NCI-H2196 (cell line): ENCODE measurements at regions not wholly inside any gene's neighbourhood (a gene's known extent, or its start where the extent isn't known, plus 50 kb on each side); places are given as distances from the start of the nearest gene placed in this dataset.
"Not testable (repeated sequence)": the region's sequence is repeated elsewhere in the genome, so short reads cannot be mapped to it uniquely, and the experiment has no call there.

ENCODE experiments used
- DNase-seq: peaks from one replicate; lab custom pipeline; 2025; ENCODE audit not compliant: unreplicated experiment; lab: John Stamatoyannopoulos, UW

DNA sequence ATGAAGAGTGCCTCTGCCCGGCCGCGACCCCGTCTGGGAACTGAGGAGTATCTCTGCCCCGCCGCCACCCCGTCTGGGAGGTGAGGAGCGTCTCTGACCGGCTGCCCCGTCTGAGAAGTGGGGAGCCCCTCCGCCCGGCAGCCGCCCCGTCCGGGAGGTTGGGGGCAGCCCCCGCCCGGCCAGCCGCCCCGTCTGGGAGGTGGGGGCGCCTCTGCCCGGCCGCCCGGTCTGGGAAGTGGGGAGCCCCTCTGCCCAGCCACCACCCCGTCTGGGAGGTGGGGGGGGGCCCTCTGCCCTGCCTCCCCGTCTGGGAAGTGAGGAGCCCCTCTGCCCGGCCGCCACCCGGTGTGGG is 1251.9 kb downstream of the BRINP3 start:
- DNase-seq = not testable (repeated sequence)

DNA sequence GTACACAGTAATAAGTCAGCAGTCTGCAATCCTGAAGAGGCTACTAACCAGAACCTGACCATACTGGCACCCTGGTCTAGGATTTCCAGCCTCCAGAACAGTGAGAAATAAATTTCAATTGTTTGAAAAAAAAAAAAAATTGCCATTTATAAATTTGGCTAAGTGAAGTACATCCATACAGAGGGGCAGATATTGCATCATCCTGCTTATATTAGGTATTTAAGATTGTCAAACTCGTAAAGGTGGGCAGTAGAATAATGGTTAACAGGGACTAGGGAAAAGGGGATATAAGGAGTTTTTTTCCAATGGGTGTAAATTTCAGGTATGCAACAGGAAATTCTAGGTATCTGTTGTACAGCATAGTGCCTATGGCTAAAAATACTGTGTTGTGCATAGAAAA is 1250.9 kb downstream of the BRINP3 start:
- no peak for DNase-seq

DNA sequence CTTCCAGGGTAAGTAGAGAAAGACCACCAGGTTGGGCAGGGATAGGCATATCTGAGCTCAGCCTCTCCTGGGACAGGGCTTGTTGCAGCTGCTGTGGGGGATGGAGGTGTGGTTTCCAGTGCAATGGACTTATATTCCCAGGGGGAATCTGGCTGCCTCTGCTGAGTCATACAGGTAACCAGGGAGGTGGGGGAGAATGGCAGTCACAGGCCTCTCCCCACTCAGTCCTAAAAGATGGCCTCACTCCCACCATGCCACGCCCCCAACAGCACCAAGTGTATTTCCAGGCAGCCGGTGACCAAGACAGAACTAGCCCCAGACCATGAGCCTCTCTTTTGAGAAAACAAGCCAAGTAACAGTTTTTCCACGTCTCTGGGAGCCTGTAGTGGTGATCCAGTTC is 1240.7 kb downstream of the BRINP3 start:
- DNase-seq = no peak

DNA sequence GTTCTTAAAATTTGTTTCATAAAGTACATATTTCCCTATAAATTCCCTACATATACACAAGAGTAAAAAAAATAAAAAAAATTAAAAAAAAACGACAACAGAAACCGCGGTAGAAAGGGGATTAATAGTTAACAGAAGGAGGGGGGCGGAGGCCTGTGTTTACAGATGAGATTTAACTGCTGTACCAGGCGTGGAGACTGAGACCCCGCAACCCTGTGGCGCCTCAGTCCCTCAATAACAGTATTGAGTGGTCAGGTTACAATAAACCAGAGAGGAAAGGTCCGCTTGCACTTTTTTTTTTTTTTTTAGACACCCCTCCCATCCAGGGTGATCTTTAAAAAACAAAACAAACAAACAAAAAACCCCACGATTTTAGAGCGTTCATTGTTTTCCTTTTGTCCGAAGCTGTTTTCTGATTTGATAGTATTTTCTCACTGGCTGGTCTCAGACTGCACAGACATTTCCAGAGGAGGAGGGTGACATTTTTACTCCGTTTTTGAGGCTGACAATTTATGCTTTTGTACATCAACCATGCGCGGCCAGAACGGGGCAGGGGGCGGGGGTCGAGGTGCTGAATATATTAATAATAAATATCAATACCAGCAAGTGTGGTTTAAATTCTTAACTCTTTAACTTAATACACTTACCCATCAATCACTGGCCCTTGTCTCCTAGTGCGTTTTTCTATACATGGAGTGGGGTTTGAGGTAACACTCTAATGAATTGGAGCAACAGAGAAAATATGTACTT is 1223.9 kb downstream of the BRINP3 start:
- no peak for DNase-seq

DNA sequence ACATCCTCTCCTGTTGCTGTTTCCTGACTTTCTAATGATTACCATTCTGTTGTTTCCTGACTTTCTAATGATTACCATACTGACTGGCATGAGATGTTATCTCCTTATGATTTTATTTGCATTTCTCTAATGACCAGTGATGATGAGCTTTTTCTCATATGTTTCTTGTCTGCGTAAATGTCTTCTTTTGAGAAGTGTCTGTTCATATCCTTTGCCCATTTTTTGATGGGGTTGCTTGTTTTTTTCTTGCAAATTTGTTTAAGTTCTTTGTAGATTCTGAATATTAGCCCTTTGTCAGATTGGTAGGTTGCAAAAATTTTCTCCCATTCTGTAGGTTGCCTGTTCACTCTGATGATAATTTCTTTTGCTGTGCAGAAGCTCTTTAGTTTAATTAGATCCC is 1216.5 kb downstream of the BRINP3 start:
- not testable (repeated sequence) for DNase-seq

DNA sequence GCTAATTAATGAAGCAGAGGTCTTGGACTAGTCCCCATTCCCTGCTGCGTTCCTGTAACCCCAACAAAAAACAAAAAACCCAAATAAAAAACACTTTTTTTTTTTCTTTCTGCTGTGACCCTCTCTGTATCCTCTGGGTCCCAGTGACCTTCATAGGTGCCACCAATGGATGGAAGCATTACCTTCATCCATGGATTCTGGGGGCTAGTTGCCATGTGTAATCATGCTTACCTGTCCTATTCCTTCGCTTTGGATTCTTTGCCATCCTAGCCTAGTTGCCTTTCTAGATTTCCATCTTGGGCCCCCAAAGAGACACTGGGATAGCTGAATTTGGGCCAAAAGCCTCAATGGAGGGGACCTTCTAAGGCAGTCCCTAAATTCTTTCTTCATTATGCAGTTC is 1208.7 kb downstream of the BRINP3 start:
- DNase-seq = no peak

DNA sequence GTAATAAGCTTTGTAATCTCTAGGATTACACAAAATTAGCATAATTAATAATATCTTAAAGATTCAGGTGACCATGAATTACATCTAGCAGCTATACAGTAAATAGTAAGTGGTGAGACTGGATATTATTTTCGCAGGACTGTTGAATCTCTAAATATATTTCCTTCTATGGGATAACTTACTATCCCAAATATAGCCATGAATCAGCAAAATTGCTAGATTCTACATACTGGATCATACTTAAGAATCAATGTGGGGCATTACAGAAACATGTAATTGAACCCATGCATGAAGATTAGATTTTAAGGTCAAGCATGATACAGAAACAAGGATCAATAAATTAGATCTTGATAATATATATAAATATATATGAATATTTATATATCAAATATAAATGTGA is 1203.4 kb downstream of the BRINP3 start:
- DNase-seq = no peak

DNA sequence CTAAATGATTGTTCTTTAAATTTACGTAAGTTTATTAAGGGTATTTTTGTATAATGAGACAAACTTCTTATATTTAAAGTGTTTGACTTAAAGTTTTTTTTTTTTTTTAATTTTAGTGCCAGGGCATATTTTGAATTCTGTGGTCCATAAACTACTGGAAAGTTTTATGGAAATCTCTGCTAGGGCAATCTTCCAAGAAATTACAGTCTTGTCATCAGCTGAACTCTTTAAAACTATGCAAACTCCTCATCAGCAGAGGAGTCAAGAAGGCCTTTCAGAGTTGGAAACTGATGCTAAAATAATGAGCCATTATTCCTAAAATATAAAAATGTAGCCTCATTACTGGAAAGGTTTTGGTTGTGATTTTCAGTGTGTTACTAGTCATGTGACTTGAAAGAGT is 1201.9 kb downstream of the BRINP3 start:
- DNase-seq = no peak

DNA sequence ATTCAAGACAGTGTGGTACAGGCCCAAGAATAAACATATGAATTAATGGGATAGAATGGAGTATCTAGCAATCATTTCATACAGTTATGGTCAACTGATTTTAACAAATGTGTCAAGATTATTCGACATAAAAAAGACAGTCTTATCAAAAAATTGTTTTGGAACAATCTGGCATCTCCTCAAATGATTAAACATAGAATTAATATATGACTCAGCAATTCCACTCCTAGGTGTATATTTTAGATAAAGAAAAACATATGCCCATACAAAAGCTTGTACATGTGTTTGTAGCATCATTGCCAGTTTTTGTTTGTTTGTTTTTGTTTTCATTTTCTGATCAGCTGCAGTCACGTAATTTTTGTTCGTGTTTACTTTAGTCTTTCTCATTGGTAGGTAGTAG is 1188.3 kb downstream of the BRINP3 start:
- no peak for DNase-seq

DNA sequence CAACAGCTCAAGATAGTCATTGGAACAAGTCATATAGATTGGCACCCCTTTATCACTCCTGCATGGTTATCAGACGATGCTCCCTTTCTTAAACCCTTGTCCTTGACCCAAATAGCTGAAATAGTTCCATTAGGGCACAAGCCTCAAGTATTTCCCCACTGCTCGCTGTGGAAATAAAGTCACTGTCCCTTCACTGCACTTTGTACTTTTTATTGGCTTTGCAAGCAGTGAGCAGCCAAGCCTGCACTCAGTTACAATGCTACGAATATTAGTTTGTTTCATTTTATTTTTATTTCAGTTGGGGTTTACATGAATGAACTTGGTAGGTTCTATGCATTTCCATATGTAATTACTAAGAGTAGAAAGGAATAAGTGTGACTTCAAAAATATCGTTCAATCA is 1176.4 kb downstream of the BRINP3 start:
- no peak for DNase-seq

DNA sequence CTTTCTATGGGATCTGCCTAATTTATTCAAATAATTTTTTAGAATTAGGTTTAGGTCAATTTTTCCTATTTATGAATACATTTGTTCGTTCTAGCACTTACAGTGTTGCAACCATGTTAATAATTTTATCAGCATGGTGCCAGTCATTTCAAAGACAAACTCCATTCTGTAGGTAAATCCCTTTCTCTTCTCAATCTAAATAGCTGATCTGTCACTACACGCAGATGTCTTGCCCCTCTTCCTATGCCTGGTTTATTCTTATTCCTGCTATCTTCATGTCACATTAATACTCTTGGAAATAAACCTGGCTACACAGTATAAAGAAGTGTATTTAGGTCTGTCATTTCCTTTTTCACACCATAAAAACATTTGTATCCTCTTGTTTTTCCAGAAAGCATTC is 1172.4 kb downstream of the BRINP3 start:
- DNase-seq = no peak

DNA sequence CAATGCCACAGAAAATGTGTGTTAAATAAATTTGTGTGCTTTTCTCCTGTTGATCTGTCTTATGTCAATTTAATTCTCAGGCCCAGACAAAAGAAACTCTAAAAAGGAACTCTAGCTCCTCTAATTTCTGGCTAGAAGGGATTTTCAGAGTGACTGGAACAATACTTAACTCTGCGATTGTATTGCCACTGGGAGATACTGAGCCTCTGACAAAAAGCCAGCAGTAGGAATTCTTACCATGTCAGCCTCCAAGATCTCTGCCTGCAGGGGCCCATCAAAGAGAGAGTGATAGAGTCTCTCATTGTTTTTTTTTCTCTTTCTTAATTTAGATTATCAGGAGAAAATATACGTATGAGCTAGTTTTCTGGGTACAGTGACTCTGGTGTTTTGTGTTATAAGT is 1165.7 kb downstream of the BRINP3 start:
- no peak for DNase-seq

DNA sequence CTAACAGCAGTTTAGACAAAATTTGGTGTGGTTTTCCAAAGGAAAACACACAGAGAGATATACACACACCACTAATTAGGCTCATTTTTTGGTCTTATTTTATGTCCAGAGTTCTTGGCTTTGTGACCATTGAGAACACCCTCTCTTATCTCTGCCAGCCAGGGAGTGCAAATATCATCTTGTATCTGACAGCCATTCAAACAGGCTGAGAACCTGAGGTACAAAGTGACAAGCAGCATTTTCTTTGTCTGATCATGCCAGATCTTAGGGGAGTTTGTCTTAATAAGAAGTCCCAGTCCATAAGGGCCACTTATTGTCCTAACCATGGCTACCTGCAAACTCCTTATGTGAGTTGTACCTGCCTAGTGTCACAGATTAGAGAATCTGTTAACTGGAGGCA is 1165.2 kb downstream of the BRINP3 start:
- DNase-seq = no peak

DNA sequence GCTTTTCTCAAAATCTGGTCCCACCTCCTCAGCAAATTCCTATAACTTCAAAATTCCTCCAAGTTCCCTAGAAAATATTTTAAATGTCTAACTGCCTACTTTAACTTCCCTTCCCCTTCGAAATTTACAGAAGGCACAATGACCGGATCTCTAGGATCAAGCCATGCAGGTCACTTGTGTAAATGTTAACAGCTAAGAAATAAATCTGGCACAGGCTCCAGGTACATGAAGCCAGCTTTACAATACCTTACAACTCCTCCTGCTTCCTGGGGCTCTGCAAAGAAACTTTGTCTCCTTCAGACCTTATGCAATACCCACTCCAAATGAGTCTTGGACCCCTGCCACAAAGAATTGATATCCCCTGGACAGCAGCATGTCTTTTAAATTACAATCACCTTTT is 1164.2 kb downstream of the BRINP3 start:
- DNase-seq = no peak

DNA sequence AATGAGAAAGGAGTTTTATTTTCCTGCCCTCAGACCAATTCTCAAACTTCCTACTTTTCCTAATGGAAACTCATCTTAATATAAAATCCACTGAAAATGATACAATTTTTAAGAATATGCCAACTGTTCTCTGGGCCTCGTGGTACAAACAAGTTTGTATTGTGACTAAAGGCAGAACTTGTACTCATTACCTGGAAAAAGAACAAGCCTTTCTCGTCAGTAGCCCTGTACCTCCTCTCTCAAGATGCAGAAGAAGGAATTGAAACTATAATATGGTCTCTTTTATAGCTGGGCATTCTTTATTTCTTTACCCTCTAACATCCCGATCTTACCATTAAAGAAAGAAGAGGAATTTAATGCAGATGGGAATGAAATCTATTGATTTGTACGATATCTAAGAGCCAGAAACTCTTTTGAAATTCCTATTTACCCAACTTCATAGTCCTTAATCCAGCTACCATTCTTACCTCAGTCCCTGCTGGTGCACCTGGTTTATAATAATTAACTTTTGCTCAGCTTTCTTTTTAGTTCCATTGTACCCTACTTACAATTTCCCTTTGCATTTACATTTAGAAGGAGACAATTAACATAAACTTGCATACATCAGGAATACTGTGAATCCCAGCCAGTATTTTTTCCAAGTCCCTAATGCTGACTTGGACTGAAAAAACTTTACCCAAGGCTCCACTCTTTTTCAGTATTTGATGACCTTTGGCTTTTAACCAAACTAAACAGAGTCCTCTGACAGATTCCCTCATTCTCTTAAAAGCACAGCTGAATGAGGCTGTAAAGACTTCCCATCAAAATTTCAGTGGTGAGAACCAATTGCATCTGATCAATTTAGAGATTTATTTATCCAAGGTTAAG is 1162.4 kb downstream of the BRINP3 start:
- no peak for DNase-seq

DNA sequence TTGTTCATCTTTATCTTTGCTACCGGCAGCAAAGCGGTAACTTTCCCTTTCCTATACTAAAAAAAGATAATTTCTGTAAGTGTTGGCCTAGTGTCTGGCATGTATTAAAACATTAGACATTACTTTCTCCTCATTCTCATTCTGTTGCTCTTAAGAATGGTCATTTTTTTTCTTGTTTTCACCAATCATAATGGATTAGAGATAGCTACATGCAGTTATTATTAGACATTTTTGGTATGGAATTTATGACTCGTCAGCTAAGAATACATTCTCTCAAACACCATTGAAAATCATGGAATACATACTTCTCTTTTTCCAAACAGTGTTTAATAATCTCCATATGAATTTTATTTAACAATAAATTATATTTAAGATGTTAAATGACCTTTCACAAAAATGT is 1154.6 kb downstream of the BRINP3 start:
- DNase-seq = no peak

DNA sequence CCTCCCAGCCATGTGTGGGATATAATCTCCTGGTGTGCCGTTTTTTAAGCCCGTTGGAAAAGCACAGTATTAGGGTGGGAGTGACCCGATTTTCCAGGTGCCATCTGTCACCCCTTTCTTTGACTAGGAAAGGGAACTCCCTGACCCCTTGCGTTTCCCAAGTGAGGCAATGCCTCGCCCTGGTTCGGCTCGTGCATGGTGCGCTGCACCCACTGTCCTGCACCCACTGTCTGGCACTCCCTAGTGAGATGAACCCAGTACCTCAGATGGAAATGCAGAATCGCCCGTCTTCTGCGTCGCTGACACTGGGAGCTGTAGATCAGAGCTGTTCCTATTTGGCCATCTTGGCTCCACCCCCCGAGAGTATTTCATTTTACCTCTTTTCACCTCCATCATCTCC is 1146.6 kb downstream of the BRINP3 start:
- DNase-seq = not testable (repeated sequence)

DNA sequence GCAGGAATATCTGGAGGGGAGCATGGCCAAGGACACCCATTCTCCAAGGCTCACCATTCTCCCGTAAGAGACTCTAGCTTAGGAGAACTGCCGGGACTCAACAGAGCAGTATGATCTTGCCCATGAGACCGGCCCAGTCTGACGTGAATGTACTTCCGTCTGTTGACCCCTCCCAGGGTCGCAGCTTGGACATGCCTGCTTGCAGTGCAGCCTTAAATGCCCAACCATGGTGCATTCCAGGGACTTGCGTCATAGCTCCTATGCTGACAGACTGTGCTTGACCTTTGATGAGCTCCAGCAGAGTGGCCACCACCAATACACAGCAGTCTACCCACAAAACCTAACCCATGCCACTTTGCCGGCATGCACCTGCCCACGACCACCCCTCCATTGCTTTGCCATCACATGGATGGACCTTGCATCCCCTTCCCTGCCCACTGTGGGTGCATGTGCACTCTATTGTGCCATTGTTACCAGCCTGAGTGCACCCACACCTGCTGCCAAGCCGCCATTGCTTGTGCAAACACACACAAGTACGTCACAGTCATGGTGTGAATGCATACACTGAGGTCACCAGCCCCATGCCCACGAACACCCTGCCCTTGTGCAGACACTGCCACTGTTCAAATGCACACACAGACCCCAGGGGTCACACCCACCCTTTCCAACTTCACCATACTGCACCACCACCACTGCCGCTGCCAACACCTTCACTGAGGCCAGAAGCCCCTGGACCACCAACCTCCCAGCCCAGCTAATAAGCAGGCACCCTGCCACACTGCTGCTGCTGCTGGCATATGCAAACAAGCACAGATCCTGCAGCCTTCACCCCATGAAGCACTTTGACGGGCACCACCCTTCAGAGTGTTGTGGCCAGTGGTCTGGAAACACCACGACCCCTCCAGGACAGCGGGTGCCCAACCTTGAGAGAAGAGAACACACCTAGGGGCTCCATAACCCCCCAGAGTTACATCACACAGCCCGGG is 1141.3 kb downstream of the BRINP3 start:
- no peak for DNase-seq

DNA sequence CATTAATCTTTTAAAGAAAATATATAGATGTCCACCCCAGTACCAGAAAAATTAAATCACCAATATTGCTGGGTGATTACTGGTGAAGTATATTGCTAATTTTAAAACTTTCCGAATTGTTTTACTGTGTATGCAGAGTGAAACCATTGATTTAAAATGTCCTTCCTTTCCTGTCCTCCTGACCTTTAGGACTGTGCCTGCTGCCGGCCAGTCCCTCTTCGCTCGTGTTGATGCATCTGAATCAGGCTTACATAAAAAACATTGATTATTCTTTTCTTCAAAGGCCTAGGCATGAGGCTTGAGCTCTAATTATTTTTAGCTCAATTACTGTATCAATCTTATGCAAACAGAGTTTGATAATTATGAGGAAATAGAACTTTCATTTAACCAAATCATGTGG is 1128.1 kb downstream of the BRINP3 start:
- no peak for DNase-seq

DNA sequence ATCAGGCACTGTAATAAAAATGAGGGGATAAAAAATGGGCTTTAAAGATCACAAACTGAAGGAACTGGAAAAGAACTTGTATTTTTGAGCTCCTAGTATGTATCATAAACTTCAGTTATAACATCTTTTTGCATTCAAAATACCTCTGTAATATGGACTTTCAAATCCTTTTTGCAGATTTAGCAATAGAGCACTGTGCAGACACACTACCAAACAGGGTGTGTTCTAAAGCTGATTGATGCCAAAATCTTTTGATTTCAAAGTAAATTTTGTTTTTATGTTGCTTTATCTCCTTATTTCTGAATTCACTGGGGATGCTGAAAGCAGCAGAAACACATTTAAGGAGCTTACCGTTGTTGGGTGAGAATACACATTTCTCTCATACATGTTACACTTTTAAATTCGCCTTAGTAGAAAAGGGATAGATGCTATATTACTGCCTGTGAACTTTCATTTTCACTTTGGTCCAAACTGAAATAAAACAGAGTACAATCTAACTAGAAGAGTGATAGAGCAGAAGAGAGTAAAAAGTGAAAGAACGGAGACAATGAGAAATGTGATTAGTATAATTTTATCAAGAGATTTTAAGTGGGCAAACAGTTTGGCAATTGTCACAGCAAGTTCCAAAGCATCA is 1126.6 kb downstream of the BRINP3 start:
- DNase-seq = no peak

DNA sequence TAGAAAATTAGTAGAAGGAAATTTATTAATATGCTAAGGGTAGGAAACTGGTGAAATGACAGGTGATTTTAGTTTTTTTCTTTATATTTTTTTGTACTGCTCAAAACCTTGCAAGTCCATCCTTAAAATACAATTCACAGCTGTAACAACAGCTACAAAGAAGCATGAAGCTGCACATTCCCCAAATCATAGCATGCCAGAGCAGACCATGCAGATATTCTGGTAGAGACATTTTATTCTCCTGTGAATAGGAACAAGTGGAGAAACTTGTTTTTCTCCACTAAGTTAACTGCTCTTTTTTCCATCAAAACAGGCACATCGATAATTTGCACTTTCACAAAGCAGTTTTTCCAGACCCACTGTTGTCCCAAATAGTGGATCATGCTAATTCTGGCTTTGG is 1125.7 kb downstream of the BRINP3 start:
- no peak for DNase-seq
